NB4 (cell line): ENCODE measurements at regions not wholly inside any gene's neighbourhood (a gene's known extent, or its start where the extent isn't known, plus 50 kb on each side); places are given as distances from the start of the nearest gene placed in this dataset.

Experiments used
- DNase-seq: peaks from one replicate; pipeline ENCODE4 v3.0.0; 2010; ENCODE audit warnings: low read depth
- H3K4me3 ChIP-seq: one replicate; pipeline ENCODE4 v1.5.1; 2011; ENCODE audit warnings: mild to moderate bottlenecking, low read depth, low read length, moderate library complexity
- CTCF ChIP-seq: IDR thresholded peaks from one replicate; pipeline ENCODE4 v1.5.1; 2012; ENCODE audit warnings: low read depth, low read length
- MAX ChIP-seq: IDR thresholded peaks from 2 replicates; pipeline ENCODE4 v1.6.1; 2011; ENCODE audit warnings: low read depth, low read length
- MYC ChIP-seq: IDR thresholded peaks from 2 replicates; pipeline ENCODE4 v1.6.1; 2011; ENCODE audit warnings: low read depth, low read length
- POLR2A ChIP-seq: IDR thresholded peaks from 2 replicates; pipeline ENCODE4 v1.6.1; 2011; ENCODE audit warnings: mild to moderate bottlenecking; ENCODE audit not compliant: insufficient read length; ENCODE audit errors: extremely low read depth

GRCh38 chr3:106263011-106263410 is 394.2 kb upstream of the CBLB start:
- no peak overlapping the region for H3K4me3 ChIP-seq
- DNase-seq, result no peak
- TF ChIP-seq MAX, result no peak
- TF ChIP-seq MYC, result no peak
- TF ChIP-seq CTCF, result no peak
- no peak for TF ChIP-seq POLR2A

- H3K4me3 ChIP-seq, result no peak overlapping the region
- no peak for DNase-seq
- TF ChIP-seq MYC, result no peak
- no peak for TF ChIP-seq POLR2A
- TF ChIP-seq MAX, result no peak
- no peak for TF ChIP-seq CTCF
Observed at GRCh38 chr3:106263546-106263945, 394.7 kb upstream of the CBLB start.

GRCh38 chr3:106265704-106266103 is 396.9 kb upstream of the CBLB start:
- no peak overlapping the region for H3K4me3 ChIP-seq
- TF ChIP-seq CTCF (no peak), MYC (no peak), POLR2A (no peak), MAX (no peak)
- DNase-seq, result no peak

GRCh38 chr3:106268696-106269095 is 399.9 kb upstream of the CBLB start:
- no peak for DNase-seq
- no peak for TF ChIP-seq POLR2A
- no peak for TF ChIP-seq CTCF
- TF ChIP-seq MAX, result no peak
- no peak for TF ChIP-seq MYC
- no peak overlapping the region for H3K4me3 ChIP-seq

- TF ChIP-seq MYC (no peak), POLR2A (no peak), CTCF (no peak)
- DNase-seq, result no peak
- no peak overlapping the region for H3K4me3 ChIP-seq
Observed at GRCh38 chr3:106272302-106272701, 403.5 kb upstream of the CBLB start.

- no peak overlapping the region for H3K4me3 ChIP-seq
- no peak for DNase-seq
- TF ChIP-seq POLR2A, result no peak
- TF ChIP-seq MYC, result no peak
- TF ChIP-seq CTCF, result no peak
- TF ChIP-seq MAX, result no peak
Observed at GRCh38 chr3:106275592-106275991, 406.8 kb upstream of the CBLB start.
